ENCODE measurements at regions not wholly inside any gene's neighbourhood (a gene's known extent, or its start where the extent isn't known, plus 50 kb on each side); places are given as distances from the start of the nearest gene placed in this dataset.

DNA sequence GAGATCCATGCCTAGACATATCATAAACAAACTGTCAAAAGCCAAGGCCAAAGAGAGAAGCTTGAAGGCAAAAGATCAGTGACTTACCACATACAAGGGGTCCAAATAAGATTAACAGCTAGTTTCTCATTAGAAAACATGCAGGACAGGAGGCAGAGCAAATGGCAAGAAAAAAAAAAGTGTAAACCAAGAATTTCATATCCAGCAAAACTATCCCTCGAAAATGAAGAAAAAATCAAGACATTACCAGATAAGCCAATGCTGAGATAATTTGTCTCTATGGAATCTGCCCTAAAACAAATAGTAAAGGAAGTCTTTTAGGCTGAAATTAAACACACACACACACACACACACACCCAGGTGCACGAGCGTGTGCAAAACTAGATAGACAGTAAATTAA is 99.6 kb upstream of the NSMCE3 start:
- DNase-seq, result no peak
- in situ Hi-C loops (cut with HindIII; ENCODE audit: low pct_ligation_motif_present, low pct_unique_long_range_greater_than_20kb, low sequenced_read_pairs), result no loop called here

DNA sequence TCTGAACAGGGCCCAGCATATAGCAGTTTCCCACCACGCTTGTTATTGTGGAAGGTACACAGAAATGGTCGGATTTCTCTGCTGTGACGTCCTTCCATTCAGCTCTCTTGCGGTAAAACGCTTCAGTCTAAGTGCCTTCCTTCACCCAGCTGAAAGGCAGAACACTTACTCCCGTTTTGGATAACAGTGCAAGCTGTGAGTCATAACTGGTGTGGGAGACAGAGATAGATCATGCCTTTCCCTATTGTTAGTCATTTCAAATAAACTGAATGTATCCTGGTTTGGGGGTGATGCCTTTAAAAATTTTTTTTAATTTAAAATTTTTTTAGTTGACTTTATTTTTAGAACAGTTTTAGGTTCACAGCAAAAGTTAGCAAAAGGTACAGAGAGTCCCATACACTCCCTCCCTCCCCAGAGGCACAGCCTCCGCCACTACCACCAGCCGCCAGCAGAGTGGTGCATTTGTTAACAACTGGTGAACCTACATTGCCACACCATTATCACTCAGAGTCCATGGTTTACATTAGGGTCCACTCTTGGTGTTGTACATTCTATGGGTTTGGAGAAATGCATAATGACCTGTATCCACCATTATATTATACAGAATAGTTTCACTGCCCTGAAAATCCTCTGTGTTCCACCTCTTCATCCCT is 94.9 kb upstream of the NSMCE3 start:
- DNase-seq, result peak; percentile 71
- in situ Hi-C loops (cut with HindIII; ENCODE audit: low pct_ligation_motif_present, low pct_unique_long_range_greater_than_20kb, low sequenced_read_pairs), result no loop called here

DNA sequence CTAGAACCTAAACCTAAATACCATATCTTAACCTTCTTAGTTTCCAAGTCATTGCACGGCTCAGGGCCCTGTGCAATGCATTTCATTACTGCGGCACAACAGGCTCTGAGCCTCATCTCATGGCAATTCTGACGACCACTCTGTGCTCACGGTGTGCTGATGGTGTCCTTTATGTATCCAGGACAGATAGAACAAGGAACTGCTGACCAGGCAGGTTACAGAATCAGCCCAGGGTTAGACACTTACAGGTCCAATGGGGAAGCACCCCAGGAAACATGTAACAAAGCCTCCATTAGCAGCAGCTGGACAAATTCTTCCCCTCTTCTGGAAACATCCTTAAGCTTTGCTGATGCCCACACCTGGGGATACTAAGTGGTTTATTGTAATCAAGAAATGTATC is 91.9 kb upstream of the NSMCE3 start:
- in situ Hi-C loops (cut with HindIII; ENCODE audit: low pct_ligation_motif_present, low pct_unique_long_range_greater_than_20kb, low sequenced_read_pairs), result no loop called here
- no peak for DNase-seq

DNA sequence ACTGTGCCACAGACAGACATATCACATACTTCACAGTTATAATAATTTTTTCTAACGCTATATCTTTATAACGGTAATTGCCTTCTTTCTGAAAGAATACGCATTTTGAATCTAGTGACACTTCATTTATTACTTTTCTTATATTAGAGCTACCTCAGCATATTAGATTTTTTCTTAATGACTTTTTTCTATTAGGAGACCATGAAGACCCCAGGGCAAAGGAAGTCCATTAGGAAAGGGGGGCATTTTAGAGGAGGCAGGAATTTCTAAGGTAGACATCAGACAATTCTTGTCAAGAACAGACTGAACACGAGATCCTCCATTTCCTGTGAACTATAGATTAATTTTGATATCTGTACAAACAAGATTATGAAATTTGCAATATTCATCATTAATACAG is 90.5 kb upstream of the NSMCE3 start:
- in situ Hi-C loops (cut with HindIII; ENCODE audit: low pct_ligation_motif_present, low pct_unique_long_range_greater_than_20kb, low sequenced_read_pairs), result no loop called here
- DNase-seq, result no peak

DNA sequence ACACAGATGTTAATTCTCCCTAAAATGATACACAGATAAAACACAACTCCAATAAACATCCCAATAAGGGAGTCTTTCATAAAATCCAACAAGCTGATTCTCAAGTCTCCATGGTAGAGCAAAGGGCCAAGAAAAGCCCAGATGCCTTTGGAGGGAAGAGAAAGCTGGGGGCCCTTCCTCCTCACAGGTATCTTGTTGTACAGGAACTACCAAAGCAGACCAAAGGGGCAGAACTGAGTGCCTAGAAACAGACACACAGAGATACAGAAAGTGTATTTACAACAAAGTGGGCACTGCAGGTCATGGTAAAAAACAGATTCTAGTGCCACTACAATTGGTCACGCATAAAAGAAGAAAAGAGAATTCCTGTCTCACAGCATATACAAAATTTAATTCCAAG is 87.2 kb upstream of the NSMCE3 start:
- in situ Hi-C loops (cut with HindIII; ENCODE audit: low pct_ligation_motif_present, low pct_unique_long_range_greater_than_20kb, low sequenced_read_pairs), result no loop called here
- DNase-seq, result no peak

DNA sequence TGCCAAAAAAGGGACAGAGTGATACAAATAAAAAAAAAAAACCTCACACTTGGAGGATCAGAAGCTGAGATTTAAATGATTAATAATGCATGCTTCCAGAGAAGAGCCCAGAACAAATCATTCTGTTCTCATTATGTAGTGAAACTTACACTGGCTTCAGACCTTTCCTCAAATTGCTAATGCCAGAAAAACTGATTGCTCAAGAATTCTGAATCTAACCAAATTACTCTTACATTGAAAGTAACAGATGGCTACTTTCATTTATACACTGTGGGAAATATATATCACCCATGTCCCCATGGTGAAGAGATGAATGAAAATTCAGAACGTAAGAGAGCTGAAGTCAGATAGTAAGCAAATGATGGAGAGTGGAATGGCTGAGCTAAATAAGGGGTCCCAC is 85.9 kb upstream of the NSMCE3 start:
- no peak for DNase-seq
- in situ Hi-C loops (cut with HindIII; ENCODE audit: low pct_ligation_motif_present, low pct_unique_long_range_greater_than_20kb, low sequenced_read_pairs), result no loop called here

DNA sequence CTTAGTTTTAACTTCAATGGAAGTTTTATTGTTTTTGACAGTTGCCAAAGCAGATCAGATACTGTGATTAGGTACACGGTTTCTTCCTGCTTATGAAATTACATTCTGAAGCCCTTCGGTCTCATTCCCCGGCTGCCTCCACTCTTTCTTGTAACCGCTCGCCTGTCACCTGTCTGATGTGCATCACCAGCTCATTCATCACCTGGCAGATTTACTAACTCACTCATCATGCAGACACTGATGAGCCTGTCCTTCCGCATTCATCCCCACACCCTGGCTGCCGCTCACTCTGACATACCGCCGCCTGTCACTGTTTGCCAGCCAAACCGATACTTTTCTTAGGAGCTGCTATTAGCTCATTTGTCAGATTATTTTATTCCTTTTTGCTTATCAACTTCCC is 82.8 kb upstream of the NSMCE3 start:
- no peak for DNase-seq
- in situ Hi-C loops (cut with HindIII; ENCODE audit: low pct_ligation_motif_present, low pct_unique_long_range_greater_than_20kb, low sequenced_read_pairs), result no loop called here

DNA sequence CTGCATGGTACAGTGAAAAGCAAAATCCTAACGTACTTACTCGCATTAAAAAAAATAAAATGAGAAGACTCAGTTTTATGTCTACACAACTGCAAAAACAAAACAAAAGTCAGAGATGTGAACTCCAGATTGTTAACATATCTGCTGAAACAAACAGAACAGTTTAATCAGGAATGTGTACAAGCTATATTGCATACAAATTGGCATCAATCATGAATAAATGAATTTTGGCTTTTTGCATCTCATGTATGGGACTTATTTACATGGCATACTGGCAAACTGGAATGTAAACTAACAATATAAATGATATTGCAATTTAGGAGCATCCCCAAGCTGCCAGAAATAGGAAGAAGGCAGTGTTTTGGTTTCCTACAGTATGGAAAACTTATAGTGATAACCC is 79.6 kb upstream of the NSMCE3 start:
- in situ Hi-C loops (cut with HindIII; ENCODE audit: low pct_ligation_motif_present, low pct_unique_long_range_greater_than_20kb, low sequenced_read_pairs), result no loop called here

DNA sequence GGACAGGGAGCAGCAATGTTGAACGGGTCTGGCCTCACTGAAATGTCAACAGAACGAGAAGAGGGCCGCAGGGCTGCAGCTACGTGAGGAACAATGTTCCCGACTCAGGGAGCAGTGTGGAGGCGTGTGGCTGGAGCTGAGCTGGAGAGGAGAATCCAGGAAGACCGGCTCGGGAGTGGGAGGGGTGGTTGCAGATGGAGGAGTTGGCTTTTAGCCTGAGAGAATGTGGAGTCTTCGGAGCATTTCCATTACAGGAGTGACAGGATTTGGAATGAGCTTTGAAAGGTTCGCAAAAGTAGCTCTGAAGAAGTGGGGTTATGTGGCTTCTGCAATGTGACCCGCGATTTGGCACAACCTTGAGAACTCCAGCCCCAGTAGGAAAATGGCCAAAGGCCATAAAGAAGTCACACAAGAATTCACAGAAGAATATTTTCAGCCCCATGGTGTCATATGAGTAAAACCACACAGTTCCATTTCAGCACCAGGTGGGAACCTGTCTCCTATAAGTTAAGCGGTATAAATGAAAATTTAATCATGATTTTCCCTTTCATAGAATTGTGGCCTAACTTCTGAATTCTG is 78.8 kb upstream of the NSMCE3 start:
- DNase-seq, result no peak
- in situ Hi-C loops (cut with HindIII; ENCODE audit: low pct_ligation_motif_present, low pct_unique_long_range_greater_than_20kb, low sequenced_read_pairs), result no loop called here

More for the DNA sequence above, 79.6 kb upstream of the NSMCE3 start:
- DNase-seq, result no peak

DNA sequence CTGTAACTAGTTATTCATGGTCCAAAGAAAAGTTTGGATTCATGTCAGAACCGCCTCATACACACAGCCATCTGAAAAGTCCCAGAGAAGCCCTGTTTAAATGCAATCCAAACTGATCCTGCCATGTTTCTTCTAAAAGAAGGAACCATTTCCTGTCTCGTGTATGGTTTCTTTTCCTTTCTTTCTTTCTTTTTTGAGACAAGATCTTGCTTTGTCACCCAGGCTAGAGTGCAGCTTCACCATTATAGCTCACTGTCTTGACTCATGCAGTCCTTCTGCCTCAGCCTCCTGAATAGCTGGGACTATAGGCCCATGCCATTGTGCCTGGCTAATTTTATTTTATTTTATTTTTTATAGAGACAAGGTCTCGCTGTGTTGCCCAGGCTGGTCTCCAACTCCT is 77.4 kb upstream of the NSMCE3 start:
- DNase-seq, result no peak
- in situ Hi-C loops (cut with HindIII; ENCODE audit: low pct_ligation_motif_present, low pct_unique_long_range_greater_than_20kb, low sequenced_read_pairs), result no loop called here

DNA sequence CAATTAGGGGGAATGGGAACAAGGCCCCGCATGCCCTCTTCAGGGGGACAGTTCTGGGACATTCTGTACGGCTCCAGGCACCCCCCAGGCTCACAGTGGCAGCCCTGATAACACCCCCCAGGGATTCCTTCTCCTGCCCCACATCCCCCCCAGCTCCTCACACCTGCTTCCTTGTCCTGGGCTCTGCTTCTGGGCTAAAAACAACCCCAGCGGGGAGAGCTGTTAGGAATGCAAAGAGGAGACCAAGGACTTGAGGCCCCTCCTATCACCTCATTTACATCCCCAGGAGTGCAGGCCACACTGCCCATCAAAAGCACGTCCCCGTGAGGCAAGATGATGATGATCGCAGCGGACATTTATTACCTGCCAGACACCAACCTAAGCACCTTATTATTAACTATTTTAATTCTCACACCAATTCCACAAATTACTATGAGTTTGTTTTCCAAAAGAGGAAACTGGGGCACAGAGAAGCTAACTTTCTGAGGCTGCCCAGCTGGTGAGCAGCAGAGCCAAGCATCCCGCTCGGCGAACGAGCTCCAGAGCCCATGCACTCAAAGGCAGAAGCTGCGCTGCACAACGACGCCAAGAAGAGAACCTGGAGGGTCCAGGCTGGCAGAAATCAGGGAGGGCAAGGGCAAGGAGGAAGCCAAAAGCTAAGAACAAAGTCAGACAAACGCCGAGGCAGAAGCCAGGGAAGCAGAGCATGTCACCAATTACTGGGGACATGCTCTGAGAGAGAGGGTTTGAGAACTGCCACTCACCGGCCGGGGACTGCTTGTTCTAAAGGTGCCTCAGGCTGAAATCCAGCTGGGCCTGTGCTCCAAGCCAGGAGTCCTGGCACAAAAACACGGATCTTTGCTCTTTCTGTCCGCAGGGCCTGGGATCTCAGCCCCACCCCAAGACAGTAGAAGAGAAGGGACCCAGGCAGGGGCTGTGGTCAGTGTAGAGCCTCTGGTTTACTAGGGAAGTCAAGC is 76.2 kb upstream of the NSMCE3 start:
- no peak for DNase-seq
- in situ Hi-C loops (cut with HindIII; ENCODE audit: low pct_ligation_motif_present, low pct_unique_long_range_greater_than_20kb, low sequenced_read_pairs), result no loop called here

DNA sequence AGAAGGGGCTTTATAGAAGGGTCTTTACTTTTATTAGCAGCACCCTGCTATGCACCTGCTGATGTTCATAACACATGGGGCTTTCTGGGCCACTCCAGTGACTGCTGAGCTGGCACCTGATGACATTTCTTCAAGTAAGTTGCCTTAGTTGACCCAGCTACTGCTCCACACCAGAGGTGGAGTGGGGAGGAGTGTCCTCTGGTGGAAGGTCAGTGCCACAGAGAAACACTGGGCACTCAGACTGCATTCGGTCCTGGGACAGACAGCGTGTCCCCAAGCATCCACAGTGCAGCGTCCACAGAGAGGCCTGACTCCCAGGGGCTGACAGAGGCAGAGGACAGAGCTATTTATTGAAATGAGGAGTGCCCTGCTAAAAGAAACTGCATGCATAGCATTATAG is 74.9 kb upstream of the NSMCE3 start:
- DNase-seq, result no peak
- in situ Hi-C loops (cut with HindIII; ENCODE audit: low pct_ligation_motif_present, low pct_unique_long_range_greater_than_20kb, low sequenced_read_pairs), result no loop called here

DNA sequence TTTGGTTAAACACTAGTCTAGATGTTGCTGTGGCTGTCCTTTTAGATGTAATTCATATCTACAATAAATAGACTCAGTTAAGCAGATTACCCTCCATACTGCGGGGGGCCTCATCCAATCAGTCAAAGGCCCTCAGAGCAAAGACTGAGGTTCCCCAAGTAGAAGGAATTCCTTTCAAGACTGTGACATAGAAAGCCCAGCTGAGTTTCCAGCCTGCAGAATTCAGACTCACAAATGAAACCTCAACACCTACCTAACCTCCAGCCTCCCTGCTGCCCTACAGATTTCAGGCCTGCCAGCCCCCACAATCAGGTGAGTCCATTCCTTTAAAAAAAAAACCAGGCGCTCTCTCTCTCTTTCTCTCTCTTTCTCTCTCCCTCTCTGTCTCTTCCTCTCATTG is 73.6 kb upstream of the NSMCE3 start:
- in situ Hi-C loops (cut with HindIII; ENCODE audit: low pct_ligation_motif_present, low pct_unique_long_range_greater_than_20kb, low sequenced_read_pairs), result no loop called here
- no peak for DNase-seq

DNA sequence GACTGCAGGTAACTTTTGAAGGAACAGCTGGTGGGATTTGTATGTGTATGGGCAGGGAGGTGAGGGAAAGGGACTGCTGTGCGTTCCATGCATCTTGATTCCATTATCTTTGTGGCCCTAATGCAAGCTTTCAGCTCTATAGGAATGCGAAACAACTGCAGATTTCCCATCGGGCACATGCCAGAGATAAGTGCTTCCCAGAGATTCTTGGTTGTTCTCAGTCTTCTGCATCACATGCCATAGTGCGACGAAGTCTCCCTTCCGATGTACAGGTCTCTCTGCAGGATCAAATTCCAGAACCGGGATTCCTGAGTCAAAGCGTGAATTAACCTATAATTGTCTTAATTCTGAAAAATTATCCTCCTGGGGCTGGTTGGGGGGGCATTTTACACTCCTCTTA is 72.6 kb upstream of the NSMCE3 start:
- no peak for DNase-seq
- in situ Hi-C loops (cut with HindIII; ENCODE audit: low pct_ligation_motif_present, low pct_unique_long_range_greater_than_20kb, low sequenced_read_pairs), result no loop called here

DNA sequence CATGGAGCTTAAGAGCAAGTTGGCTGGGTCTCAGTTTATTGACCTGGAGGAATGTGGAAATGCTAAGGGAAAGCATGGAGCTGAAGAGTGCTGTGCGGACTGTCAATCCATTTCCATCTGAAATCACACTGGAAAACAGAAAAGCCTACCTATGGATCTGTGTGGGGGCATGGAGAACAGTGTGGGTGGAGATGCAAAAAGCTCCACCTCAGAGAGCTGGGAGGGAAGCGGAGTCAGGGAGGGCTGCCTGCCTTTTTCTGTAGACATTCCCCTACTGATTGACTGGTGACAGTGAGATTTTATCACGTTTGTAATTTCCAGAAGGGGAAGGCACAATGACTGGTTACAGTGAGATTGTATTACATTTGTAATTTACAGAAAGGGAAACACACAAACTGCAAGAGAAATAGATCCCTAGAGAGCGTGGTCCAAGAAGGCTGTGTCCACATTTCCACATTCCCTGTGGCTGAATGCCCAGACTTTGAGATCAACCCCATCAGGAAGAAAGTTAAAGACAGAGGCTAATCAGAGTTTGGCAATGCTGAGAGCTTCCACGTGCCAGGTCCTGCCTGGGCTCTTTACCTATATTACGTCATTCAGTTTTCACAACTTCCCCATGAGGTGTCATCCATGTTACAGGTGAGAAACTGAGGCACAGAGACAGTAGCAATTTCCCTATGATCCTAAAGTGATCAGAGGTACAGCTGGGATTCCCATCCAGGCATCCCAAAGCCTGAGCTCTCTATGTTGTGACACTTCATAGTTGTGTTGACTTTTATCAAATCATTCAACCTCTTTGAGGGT is 67.7 kb upstream of the NSMCE3 start:
- in situ Hi-C loops (cut with HindIII; ENCODE audit: low pct_ligation_motif_present, low pct_unique_long_range_greater_than_20kb, low sequenced_read_pairs), result no loop called here
- DNase-seq, result no peak

DNA sequence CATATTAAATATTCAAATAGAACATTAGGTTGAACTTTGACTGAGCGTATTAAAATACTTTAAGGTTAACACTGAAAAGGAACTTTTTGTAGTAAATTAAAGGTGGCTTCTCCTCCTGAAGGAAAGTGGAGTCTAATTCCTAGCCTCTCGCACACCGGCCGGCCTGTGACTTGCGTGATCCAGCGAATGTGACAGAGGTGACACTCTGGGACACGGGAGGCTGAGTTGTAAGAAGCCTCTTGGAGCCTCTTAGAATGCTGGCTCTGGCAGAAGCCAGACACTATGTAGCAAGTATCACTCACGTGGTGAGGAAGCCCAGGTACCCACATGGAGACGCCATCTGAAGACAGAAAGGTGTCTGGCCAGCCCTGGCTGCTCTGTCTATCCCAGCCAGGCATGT is 64.9 kb upstream of the NSMCE3 start:
- in situ Hi-C loops (cut with HindIII; ENCODE audit: low pct_ligation_motif_present, low pct_unique_long_range_greater_than_20kb, low sequenced_read_pairs), result no loop called here
- DNase-seq, result no peak

DNA sequence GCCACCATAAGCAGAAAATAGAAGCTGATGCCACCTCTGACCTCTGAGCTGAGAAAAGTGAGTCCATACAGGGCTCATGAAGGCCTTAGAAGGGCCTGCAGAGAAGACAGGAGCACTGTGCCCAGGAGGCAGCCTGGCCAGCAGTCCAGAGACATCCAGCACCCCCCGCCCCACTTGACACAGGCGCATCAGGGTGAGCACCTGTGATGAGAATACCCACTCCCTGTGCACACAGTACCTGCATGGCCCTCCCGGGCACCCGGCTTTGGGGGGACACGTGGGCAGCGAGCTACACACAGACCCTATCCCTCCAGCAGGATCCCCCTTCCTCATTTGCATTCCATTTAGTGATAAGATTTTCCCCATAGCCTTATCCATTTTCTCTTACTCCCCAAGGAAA is 63.6 kb upstream of the NSMCE3 start:
- no peak for DNase-seq
- in situ Hi-C loops (cut with HindIII; ENCODE audit: low pct_ligation_motif_present, low pct_unique_long_range_greater_than_20kb, low sequenced_read_pairs), result no loop called here

DNA sequence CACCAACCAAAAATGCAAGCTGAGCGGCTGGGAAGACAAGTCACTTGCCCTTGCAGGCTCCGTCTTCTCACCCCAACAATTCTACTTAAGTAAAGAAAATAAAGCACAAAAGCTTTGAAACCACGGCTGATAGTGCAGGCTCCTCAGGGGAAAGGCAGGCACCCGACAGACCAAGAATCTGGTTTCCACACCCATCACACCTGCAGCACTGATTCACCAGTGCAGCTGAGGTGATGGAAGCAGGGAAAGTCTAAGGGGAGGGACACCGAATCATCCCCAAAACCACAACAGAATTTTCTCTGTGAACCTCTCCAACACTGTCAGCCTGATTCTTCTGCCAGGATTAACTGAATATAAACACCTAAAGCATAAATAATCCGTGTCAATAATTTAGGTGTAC is 62.0 kb upstream of the NSMCE3 start:
- DNase-seq, result no peak
- in situ Hi-C loops (cut with HindIII; ENCODE audit: low pct_ligation_motif_present, low pct_unique_long_range_greater_than_20kb, low sequenced_read_pairs), result no loop called here

DNA sequence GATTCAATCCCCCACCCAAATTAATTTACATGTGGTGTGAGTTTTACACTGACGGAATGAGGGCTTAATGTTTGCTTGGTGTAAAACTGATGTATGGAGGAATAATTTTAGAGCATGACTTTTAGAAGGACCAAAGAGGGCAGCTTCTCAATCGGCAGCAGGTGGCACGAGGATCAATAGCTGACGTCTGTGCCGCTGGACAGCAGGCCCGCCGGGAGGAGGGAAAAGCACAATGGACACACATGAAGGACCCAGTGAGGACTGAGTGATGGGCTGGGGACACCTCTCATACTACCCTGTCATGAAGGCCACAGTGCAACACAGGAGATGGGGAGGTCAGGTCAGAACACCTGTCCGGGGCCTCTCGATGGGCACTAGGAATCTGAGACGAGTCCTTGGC is 61.4 kb upstream of the NSMCE3 start:
- in situ Hi-C loops (cut with HindIII; ENCODE audit: low pct_ligation_motif_present, low pct_unique_long_range_greater_than_20kb, low sequenced_read_pairs), result no loop called here
- DNase-seq, result no peak

Measured in ACHN (cell line).